A549 (cell line): ENCODE measurements at regions not wholly inside any gene's neighbourhood (a gene's known extent, or its start where the extent isn't known, plus 50 kb on each side); places are given as distances from the start of the nearest gene placed in this dataset.

ENCODE experiments used
- ATAC-seq, 2 experiments: fragments of 200-7000 bp in 1 of 2; fragments of >200 bp in 1 of 2; cut with Nextera tagmentation in 1 of 2; cut with Tn5 transposase in 1 of 2; 3 replicates each; pipeline versions ENCODE4 v1.8.0 to v1.9.1; 2018 to 2020; ENCODE audit warnings: mild to moderate bottlenecking in 1 of 2, moderate library complexity in 1 of 2
- CTCF ChIA-PET: fragments of 300-600 bp; sonication (Branson Sonifier 250); formaldehyde crosslinking; extraction: SDS; loops from one replicate; lab custom pipeline; 2021; ENCODE audit warnings: antibody characterized with exemption, inconsistent platforms; lab: Yijun Ruan, JAX
- POLR2A ChIA-PET: fragments of 350-600 bp; formaldehyde crosslinking; extraction: SDS; loops from one replicate; lab custom pipeline; 2021; ENCODE audit warnings: antibody characterized with exemption, inconsistent platforms; lab: Yijun Ruan, JAX
- DNase-seq, 2 experiments: peaks; one replicate each; pipeline versions ENCODE4 v3.0.0 to v3.0.0-alpha.2; 2011 to 2016; ENCODE audit warnings: low read depth in 1 of 2, low spot score in 1 of 2
- FAIRE-seq: peaks from 2 replicates; lab custom pipeline; 2011; peaks lifted over from hg19 to GRCh38; lab: Jason Lieb, UNC
- H3K27ac ChIP-seq, 2 experiments: fragments of >200 bp; sonication (Bioruptor Twin); formaldehyde crosslinking; 3 replicates each; pipeline ENCODE4 v1.5.1; 2016 to 2017
- H3K4me1 ChIP-seq: fragments of >200 bp; sonication (Bioruptor Twin); formaldehyde crosslinking; 3 replicates; pipeline ENCODE4 v1.6.1; 2016
- H3K4me2 ChIP-seq: fragments of >200 bp; sonication (Bioruptor Twin); formaldehyde crosslinking; 3 replicates; pipeline ENCODE4 v1.6.1; 2016
- H3K4me3 ChIP-seq: fragments of >200 bp; sonication (Bioruptor Twin); formaldehyde crosslinking; 3 replicates; pipeline ENCODE4 v1.5.1; 2016
- H3K9me3 ChIP-seq: fragments of >200 bp; sonication (Bioruptor Twin); formaldehyde crosslinking; 3 replicates; pipeline ENCODE4 v1.6.1; 2016
- BHLHE40 ChIP-seq: IDR thresholded peaks from 2 replicates; pipeline ENCODE4 v1.6.1; 2012; ENCODE audit warnings: low read depth, low read length, inconsistent platforms
- CBX2 ChIP-seq: fragments of 200-600 bp; sonication (generic); IDR thresholded peaks from 2 replicates; pipeline ENCODE4 v1.6.1; 2016; ENCODE audit warnings: low read depth, mild to moderate bottlenecking, borderline replicate concordance
- CBX8 ChIP-seq: fragments of 200-600 bp; sonication (generic); IDR thresholded peaks from 2 replicates; pipeline ENCODE4 v1.6.1; 2016
- CHD4 ChIP-seq: fragments of 200-600 bp; sonication (generic); IDR thresholded peaks from 2 replicates; pipeline ENCODE4 v1.6.1; 2016; ENCODE audit warnings: antibody characterized with exemption, mild to moderate bottlenecking, borderline replicate concordance
- EHF ChIP-seq: fragments of 250-450 bp; sonication (Bioruptor Pico); IDR thresholded peaks from 2 replicates; pipeline ENCODE4 v1.5.0; 2020; ENCODE audit warnings: mild to moderate bottlenecking
- EP300 ChIP-seq, 2 experiments: fragments of >200 bp; sonication (Bioruptor Twin); formaldehyde crosslinking; IDR thresholded peaks; 2 replicates in 1 of 2; 3 replicates in 1 of 2; pipeline ENCODE4 v1.6.1; 2016 to 2017
- FOSB ChIP-seq: fragments of 250-450 bp; sonication (Bioruptor Pico); IDR thresholded peaks from 2 replicates; pipeline ENCODE4 v1.5.0; 2020; ENCODE audit warnings: mild to moderate bottlenecking, moderate library complexity
- FOSL2 ChIP-seq, 2 experiments: fragments of 450-650 bp in 1 of 2; fragments of >200 bp in 1 of 2; sonication (Bioruptor Twin) in 1 of 2; formaldehyde crosslinking; IDR thresholded peaks; 2 replicates each; pipeline versions ENCODE4 v1.5.0 to v1.6.1; 2016 to 2020; ENCODE audit warnings: mild to moderate bottlenecking in 1 of 2, moderate library complexity in 1 of 2
- FOXS1 ChIP-seq: fragments of 250-450 bp; sonication (Bioruptor Pico); IDR thresholded peaks from 2 replicates; pipeline ENCODE4 v1.5.0; 2020; ENCODE audit warnings: mild to moderate bottlenecking, moderate library complexity
- HDAC2 ChIP-seq: fragments of 200-600 bp; sonication (generic); IDR thresholded peaks from 2 replicates; pipeline ENCODE4 v1.6.1; 2016
- HEYL ChIP-seq: fragments of 250-450 bp; sonication (Bioruptor Pico); IDR thresholded peaks from 2 replicates; pipeline ENCODE4 v1.8.0; 2021; ENCODE audit warnings: mild to moderate bottlenecking, moderate library complexity
- HOXB13 ChIP-seq: fragments of 250-450 bp; sonication (Bioruptor Pico); IDR thresholded peaks from 2 replicates; pipeline ENCODE4 v1.5.0; 2020; ENCODE audit warnings: low read depth, mild to moderate bottlenecking, moderate library complexity
- HOXB5 ChIP-seq: fragments of 250-450 bp; sonication (Bioruptor Pico); IDR thresholded peaks from 2 replicates; pipeline ENCODE4 v1.5.0; 2020; ENCODE audit warnings: mild to moderate bottlenecking, moderate library complexity
- JUNB ChIP-seq: fragments of >200 bp; sonication (Bioruptor Twin); formaldehyde crosslinking; IDR thresholded peaks from 2 replicates; pipeline ENCODE4 v1.6.1; 2016
- MAFK ChIP-seq: fragments of 450-650 bp; IDR thresholded peaks from 2 replicates; pipeline ENCODE4 v1.6.1; 2014; ENCODE audit not compliant: partially characterized antibody
- MYC ChIP-seq: IDR thresholded peaks from 2 replicates; pipeline ENCODE4 v1.6.1; 2012; ENCODE audit warnings: mild to moderate bottlenecking, inconsistent platforms, low read length, improper control_type of control experiment, borderline replicate concordance
- NPAS2 ChIP-seq: fragments of 250-450 bp; sonication (Bioruptor Pico); IDR thresholded peaks from 2 replicates; pipeline ENCODE4 v1.8.0; 2022; ENCODE audit warnings: mild to moderate bottlenecking, moderate library complexity, borderline replicate concordance
- NR3C1 ChIP-seq: fragments of >200 bp; sonication (Bioruptor Twin); formaldehyde crosslinking; IDR thresholded peaks from 3 replicates; pipeline ENCODE4 v1.6.1; 2017
- POLR2A ChIP-seq: IDR thresholded peaks from 2 replicates; pipeline ENCODE4 v1.6.1; 2012; ENCODE audit warnings: mild to moderate bottlenecking, low read length
- POLR2AphosphoS2 ChIP-seq: conservative IDR thresholded peaks from 2 replicates; pipeline ENCODE4 v1.6.1; 2012; ENCODE audit warnings: low read length, improper control_type of control experiment, inconsistent platforms
- RAD21 ChIP-seq, 2 experiments: fragments of >200 bp in 1 of 2; sonication (Bioruptor Twin) in 1 of 2; formaldehyde crosslinking in 1 of 2; IDR thresholded peaks in 1 of 2; conservative IDR thresholded peaks in 1 of 2; 2 replicates in 1 of 2; 3 replicates in 1 of 2; pipeline ENCODE4 v1.6.1; 2012 to 2018; ENCODE audit warnings: inconsistent platforms in 1 of 2
- RNF2 ChIP-seq: fragments of 200-600 bp; sonication (generic); IDR thresholded peaks from 2 replicates; pipeline ENCODE4 v1.6.1; 2016; ENCODE audit warnings: low read depth, mild to moderate bottlenecking, antibody characterized with exemption, moderate library complexity, borderline replicate concordance
- SREBF2 ChIP-seq: fragments of 450-650 bp; IDR thresholded peaks from 2 replicates; pipeline ENCODE4 v1.6.1; 2014; ENCODE audit warnings: mild to moderate bottlenecking, moderate library complexity
- TFCP2L1 ChIP-seq: fragments of 250-450 bp; sonication (Bioruptor Pico); IDR thresholded peaks from 2 replicates; pipeline ENCODE4 v1.5.0; 2021; ENCODE audit warnings: mild to moderate bottlenecking
- ZC3H11A ChIP-seq: fragments of 450-650 bp; IDR thresholded peaks from 2 replicates; pipeline ENCODE4 v1.6.1; 2014; ENCODE audit warnings: antibody characterized with exemption, mild to moderate bottlenecking
- ZFP36 ChIP-seq: fragments of 450-650 bp; IDR thresholded peaks from 2 replicates; pipeline ENCODE4 v1.6.1; 2014; ENCODE audit warnings: borderline replicate concordance; ENCODE audit not compliant: partially characterized antibody
- ZNF302 ChIP-seq: fragments of 250-450 bp; sonication (Bioruptor Pico); IDR thresholded peaks from 2 replicates; pipeline ENCODE4 v1.9.0; 2021; ENCODE audit warnings: inconsistent platforms, mild to moderate bottlenecking, moderate library complexity
- WGBS: methylation state at CpG from one replicate; pipeline ENCODE4 v1.1.6; 2017; ENCODE audit errors: missing lambda C conversion rate; 5-methylcytosine and 5-hydroxymethylcytosine counted together
- TF ChIP-seq, protein P1 (sequence below): fragments of >200 bp; sonication (Bioruptor Twin); formaldehyde crosslinking; IDR thresholded peaks from 3 replicates; pipeline ENCODE4 v1.5.1; 2016
- TF ChIP-seq, protein P2 (sequence below): fragments of >200 bp; sonication (Bioruptor Twin); formaldehyde crosslinking; IDR thresholded peaks from 3 replicates; pipeline ENCODE4 v1.6.1; 2016
- TF ChIP-seq, protein P3 (sequence below): fragments of 250-450 bp; sonication (Bioruptor Pico); IDR thresholded peaks from 2 replicates; pipeline ENCODE4 v1.5.0; 2020; ENCODE audit warnings: low read depth, mild to moderate bottlenecking, moderate library complexity
- TF ChIP-seq, protein P4 (sequence below): fragments of 150-350 bp; IDR thresholded peaks from 2 replicates; pipeline ENCODE4 v1.6.1; 2014; ENCODE audit warnings: low read depth, mild to moderate bottlenecking, low read length
- TF ChIP-seq, protein P5 (sequence below): fragments of 450-650 bp; IDR thresholded peaks from 2 replicates; pipeline ENCODE4 v1.6.1; 2014; ENCODE audit warnings: antibody characterized with exemption

DNA sequence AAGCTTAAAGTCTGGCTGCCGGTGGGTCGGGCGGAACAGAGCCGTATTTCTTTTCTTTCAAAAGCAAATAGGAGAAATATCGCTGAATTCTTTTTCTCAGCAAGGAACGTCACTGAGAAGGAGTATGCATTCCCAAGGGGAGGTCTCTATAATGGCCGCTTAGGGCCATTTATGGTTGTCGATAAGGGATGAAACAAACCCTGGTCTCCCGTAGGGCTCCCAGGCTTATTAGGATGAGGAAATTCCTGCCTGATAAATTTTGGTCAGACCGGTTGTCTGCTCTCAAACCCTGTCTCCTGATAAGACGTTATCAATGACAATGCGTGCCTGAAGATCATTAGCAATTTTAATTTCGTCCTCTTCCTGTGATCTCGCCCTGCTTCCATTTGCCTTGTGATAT, 227.7 kb upstream of the ZEB2 start:
- WGBS, result 73% methylated on average over 14 of the region's 14 CpGs
- Histone ChIP-seq H3K9me3 (peaks cover 11% of the 10 kb centered on the region; the same call in 2 of the 3 replicates), H3K4me3 (no peak overlapping the region), H3K4me2 (no peak overlapping the region), H3K27ac (no peak overlapping the region), H3K4me1 (no peaks in the 10 kb centered on the region)
- ChIA-PET CTCF (no interaction called here), POLR2A (no interaction called here)
- no peak for TF ChIP-seq FOXS1 (CRISPR knock-in tag)
- TF ChIP-seq POLR2AphosphoS2, result no peak
- no peak for TF ChIP-seq RAD21 (conservative IDR thresholded peaks at IDR 0.05 in 1 of 2, IDR thresholded peaks at IDR 0.05 in 1 of 2)
- TF ChIP-seq EP300 (IDR thresholded peaks at IDR 0.05), result no peak
- TF ChIP-seq FOSB (CRISPR knock-in tag), result no peak
- TF ChIP-seq JUNB, result no peak
- no peak for TF ChIP-seq ZNF302
- ATAC-seq, result no peak
- FAIRE-seq, result no peak
- no peak for DNase-seq

DNA sequence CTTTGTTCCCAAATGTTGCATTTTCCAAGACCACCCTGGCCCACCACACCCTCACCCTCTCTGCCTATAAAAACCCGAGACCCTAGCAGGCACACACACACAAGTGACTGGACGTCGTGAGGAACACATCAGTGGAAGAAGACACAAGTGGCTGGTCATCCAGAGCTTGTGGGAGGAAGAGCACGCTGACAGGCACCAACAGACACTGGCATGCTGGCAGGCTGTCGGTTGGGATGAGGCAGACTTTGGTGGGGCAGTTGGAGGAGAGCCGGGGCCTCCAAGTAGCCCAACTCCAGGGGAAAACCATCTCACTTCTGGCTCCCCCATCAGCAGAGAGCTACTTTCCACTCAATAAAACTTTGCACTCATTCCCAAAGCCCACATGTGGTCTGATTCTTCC, 225.5 kb upstream of the ZEB2 start:
- ChIA-PET POLR2A (no interaction called here), CTCF (no interaction called here)
- FAIRE-seq, result no peak
- Histone ChIP-seq H3K4me1 (no peaks in the 10 kb centered on the region), H3K4me3 (no peak overlapping the region), H3K9me3 (peaks cover 5% of the 10 kb centered on the region; the same call in 2 of the 3 replicates), H3K27ac (no peak overlapping the region), H3K4me2 (no peak overlapping the region)
- TF ChIP-seq FOSL2 (IDR thresholded peaks at IDR 0.05) (no peak), FOSL2 (CRISPR knock-in tag; IDR thresholded peaks at IDR 0.05) (no peak), EP300 (IDR thresholded peaks at IDR 0.05) (no peak), HOXB5 (CRISPR knock-in tag) (no peak), BHLHE40 (no peak), SREBF2 (no peak), CBX8 (no peak), POLR2AphosphoS2 (no peak), POLR2A (no peak), EHF (CRISPR knock-in tag) (no peak), MAFK (no peak), RNF2 (no peak), CHD4 (no peak), ZC3H11A (no peak), NPAS2 (CRISPR knock-in tag) (no peak)
- TF ChIP-seq, protein P1, sequence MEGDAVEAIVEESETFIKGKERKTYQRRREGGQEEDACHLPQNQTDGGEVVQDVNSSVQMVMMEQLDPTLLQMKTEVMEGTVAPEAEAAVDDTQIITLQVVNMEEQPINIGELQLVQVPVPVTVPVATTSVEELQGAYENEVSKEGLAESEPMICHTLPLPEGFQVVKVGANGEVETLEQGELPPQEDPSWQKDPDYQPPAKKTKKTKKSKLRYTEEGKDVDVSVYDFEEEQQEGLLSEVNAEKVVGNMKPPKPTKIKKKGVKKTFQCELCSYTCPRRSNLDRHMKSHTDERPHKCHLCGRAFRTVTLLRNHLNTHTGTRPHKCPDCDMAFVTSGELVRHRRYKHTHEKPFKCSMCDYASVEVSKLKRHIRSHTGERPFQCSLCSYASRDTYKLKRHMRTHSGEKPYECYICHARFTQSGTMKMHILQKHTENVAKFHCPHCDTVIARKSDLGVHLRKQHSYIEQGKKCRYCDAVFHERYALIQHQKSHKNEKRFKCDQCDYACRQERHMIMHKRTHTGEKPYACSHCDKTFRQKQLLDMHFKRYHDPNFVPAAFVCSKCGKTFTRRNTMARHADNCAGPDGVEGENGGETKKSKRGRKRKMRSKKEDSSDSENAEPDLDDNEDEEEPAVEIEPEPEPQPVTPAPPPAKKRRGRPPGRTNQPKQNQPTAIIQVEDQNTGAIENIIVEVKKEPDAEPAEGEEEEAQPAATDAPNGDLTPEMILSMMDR, result no peak
- TF ChIP-seq, protein P2, sequence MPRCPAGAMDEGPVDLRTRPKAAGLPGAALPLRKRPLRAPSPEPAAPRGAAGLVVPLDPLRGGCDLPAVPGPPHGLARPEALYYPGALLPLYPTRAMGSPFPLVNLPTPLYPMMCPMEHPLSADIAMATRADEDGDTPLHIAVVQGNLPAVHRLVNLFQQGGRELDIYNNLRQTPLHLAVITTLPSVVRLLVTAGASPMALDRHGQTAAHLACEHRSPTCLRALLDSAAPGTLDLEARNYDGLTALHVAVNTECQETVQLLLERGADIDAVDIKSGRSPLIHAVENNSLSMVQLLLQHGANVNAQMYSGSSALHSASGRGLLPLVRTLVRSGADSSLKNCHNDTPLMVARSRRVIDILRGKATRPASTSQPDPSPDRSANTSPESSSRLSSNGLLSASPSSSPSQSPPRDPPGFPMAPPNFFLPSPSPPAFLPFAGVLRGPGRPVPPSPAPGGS, result no peak
- TF ChIP-seq, protein P3, sequence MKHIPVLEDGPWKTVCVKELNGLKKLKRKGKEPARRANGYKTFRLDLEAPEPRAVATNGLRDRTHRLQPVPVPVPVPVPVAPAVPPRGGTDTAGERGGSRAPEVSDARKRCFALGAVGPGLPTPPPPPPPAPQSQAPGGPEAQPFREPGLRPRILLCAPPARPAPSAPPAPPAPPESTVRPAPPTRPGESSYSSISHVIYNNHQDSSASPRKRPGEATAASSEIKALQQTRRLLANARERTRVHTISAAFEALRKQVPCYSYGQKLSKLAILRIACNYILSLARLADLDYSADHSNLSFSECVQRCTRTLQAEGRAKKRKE (CRISPR knock-in tag), result no peak
- 57% methylated on average over 6 of the region's 6 CpGs for WGBS
- no peak for DNase-seq
- ATAC-seq, result no peak

DNA sequence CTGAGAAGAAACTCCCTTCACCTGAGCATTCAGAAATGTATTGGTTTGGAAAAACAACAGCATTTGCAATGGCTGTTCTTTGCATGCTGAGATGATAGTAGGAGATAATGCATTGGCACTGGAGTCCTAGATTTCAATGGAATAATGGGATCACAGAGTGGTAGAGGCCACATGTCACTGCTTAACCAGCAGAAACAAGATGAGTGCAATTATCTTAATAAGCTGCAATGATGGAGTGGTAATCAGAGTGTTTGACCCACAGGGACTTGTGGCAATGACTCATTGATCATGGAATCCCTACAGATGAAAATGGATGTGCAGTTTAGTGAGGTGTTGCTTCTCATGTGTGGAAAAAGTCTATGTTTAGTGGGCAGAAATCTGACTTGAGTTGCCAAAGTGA, 218.8 kb upstream of the ZEB2 start:
- FAIRE-seq (no peak), DNase-seq (no peak), ATAC-seq (no peak)
- Histone ChIP-seq H3K9me3 (peaks cover 4% of the 10 kb centered on the region; the same call in 1 of the 3 replicates), H3K4me2 (no peak overlapping the region), H3K4me3 (no peak overlapping the region), H3K4me1 (no peaks in the 10 kb centered on the region), H3K27ac (no peak overlapping the region)
- CTCF ChIA-PET, result no interaction called here
- POLR2A ChIA-PET, result no interaction called here
- TF ChIP-seq, protein P4, sequence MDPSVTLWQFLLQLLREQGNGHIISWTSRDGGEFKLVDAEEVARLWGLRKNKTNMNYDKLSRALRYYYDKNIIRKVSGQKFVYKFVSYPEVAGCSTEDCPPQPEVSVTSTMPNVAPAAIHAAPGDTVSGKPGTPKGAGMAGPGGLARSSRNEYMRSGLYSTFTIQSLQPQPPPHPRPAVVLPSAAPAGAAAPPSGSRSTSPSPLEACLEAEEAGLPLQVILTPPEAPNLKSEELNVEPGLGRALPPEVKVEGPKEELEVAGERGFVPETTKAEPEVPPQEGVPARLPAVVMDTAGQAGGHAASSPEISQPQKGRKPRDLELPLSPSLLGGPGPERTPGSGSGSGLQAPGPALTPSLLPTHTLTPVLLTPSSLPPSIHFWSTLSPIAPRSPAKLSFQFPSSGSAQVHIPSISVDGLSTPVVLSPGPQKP, result no peak
- TF ChIP-seq POLR2A, result no peak
- TF ChIP-seq FOSB (CRISPR knock-in tag), result no peak
- no peak for TF ChIP-seq HOXB13
- no peak for TF ChIP-seq TFCP2L1
- TF ChIP-seq CBX2, result no peak
- TF ChIP-seq, protein P5, sequence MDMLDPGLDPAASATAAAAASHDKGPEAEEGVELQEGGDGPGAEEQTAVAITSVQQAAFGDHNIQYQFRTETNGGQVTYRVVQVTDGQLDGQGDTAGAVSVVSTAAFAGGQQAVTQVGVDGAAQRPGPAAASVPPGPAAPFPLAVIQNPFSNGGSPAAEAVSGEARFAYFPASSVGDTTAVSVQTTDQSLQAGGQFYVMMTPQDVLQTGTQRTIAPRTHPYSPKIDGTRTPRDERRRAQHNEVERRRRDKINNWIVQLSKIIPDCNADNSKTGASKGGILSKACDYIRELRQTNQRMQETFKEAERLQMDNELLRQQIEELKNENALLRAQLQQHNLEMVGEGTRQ, result no peak
- TF ChIP-seq RNF2, result no peak
- no peak for TF ChIP-seq MYC
- no peak for TF ChIP-seq NR3C1
- no peak for TF ChIP-seq ZFP36
- no peak for TF ChIP-seq HDAC2
- no peak for TF ChIP-seq FOSL2 (IDR thresholded peaks at IDR 0.05)
- TF ChIP-seq FOSL2 (CRISPR knock-in tag; IDR thresholded peaks at IDR 0.05), result no peak
- TF ChIP-seq EHF (CRISPR knock-in tag), result no peak
- no peak for TF ChIP-seq CHD4
- no peak for TF ChIP-seq HEYL (CRISPR knock-in tag)
